T-helper 2 cell treated with Interferon-gamma antibody and Interleukin-4, amounts not matched to agents 100 ng/mL and 5 ng/mL, for 36 hours (primary cell): ENCODE measurements at regions not wholly inside any gene's neighbourhood (a gene's known extent, or its start where the extent isn't known, plus 50 kb on each side); places are given as distances from the start of the nearest gene placed in this dataset.
"Not testable (repeated sequence)": the region's sequence is repeated elsewhere in the genome, so short reads cannot be mapped to it uniquely, and the experiment has no call there.

Experiments used
- intact Hi-C: fragments of 100-400 bp; cut with micrococcal nuclease; formaldehyde crosslinking; loops from one replicate; pipeline ENCODE4 v1.15.1; 2023

DNA sequence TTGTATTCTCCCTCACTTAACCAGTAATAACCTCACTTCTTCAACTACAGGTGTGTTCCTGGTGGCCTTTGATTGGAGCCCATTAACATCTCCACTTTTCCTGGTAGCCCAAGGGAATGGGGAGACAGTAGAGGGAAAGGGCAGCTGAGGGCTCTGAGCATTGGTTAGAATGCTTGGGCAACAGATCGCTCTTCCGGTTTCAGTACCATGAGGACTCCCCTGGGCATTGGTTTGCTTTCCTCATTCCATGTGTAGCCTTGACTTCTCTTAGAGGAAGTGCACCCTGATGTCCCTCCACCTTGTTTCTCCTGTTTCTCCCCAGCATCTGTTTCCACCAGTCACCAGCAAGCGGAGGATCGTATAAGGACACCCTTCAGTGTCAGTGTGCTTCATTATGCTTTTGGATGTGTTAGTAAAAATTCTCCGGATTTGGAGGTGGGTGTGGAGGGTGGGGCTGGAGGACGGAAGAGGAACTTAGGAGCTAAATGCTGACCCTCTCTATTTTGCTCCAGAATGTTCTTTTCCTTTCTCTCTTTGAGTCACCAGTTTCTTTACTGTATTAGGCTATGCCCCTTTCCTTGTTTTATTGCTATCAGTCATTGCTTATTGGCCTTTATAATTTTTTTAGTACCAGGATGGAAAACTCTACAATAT lies 50.6 kb upstream of the ZNG1B start:
- intact Hi-C loops: not testable (repeated sequence)

DNA sequence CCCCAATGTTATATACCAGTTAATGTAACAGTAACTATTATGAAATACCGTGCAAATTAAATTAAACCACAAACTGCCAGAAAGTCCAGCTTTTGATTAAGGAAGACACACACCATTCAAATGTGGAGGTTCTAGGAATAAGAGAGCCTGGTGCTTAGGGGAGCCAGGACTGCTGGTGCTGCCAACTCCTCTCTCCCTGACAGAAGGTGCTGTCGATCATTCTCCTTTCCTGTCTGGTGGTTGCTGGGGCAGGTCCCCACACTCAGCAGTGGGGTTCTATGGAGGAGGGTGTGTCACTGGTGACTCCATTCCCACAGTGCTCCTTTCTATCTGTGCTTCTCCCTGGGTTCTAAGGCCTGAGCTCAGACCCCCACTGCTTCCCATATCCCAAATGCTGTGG lies 57.9 kb upstream of the ZNG1B start:
- intact Hi-C loops: not testable (repeated sequence)

GRCh38 chr2:113376913-113377445 lies 60.5 kb upstream of the ZNG1B start:
- intact Hi-C loops: no loop called here

- intact Hi-C loops: no loop called here
Observed at GRCh38 chr2:113376253-113376912, 61.1 kb upstream of the ZNG1B start.

DNA sequence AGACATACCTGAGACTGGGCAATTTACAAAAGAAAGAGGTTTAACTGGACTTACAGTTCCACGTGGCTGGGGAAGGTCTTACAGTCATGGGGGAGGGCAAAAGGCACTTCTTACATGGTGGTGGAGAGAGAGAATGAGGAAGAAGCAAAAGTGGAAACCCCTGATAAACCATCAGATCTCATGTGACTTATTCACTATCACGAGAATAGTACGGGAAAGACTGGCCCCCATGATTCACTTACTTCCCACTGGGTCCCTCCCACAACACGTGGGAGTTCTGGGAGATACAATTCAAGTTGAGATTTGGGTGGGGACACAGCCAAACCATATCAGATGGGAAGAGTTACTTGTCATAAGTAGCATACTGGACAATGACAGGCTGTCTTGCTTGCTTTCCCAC lies 62.6 kb upstream of the ZNG1B start:
- intact Hi-C loops: loop anchor here (5.0 kb wide), 1 partner anchor 293 kb away; no protein-coding TSS in a partner anchor

DNA sequence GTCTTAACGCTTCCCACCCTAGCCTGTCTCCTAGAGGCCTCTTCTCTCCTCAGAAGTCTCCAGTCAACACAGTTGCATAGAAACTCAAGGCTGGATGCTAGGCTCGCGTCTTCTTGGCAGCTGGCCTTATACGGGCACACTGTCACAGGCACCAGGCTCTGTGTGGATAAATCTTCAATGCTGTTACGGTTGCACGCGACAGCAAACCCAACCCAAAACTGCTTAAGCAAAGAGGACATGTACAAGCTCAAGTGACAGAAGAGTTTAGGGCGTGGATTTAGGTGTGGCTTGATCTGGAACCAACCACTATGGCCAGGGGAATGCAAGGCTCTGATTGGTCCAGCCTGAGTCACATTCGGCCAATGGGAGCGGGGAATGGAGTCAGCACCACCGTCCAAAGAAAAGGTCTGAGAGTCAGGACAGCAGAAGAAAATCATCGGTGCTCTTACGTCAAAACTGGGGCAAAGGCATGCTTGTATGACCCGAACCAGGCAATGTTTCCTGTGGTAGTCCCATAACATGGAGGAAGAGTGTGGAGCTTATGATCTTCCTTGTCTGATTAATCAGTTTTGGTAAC lies 65.1 kb upstream of the ZNG1B start:
- intact Hi-C loops: loop anchor here (5.0 kb wide), 1 partner anchor 290 kb away; no protein-coding TSS in a partner anchor

DNA sequence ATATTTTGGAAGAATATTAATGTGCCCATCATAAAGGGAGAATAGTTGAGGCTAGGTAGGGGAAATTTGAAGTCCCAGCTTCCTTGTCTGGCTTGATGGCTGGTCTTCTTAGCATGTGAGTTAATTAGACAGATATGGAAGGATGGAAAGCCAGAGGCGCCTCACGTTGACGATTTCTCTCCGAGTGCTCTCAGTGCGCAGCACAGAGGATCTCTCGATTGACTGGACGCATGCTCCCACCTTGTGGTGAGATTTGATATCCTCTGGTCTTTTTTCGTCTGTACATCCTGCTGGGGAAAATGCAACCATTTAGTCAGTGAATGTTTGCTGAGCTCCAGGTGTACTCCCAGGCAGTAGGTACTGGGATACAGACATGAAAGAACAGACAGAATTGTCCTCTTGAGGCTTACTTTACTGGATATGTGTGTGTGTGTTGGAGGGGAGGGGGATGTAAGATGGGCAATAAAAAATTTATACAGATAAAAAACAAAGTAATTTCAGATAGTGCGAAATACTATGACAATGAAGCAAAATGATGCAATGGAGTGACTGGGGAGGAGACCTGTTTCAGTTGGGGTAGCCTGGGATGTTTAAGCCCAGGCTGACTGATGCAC lies 66.9 kb upstream of the ZNG1B start:
- intact Hi-C loops: loop anchor here (1.0 to 5.0 kb wide), 5 partner anchors 72 to 288 kb away; no protein-coding TSS in a partner anchor

GRCh38 chr2:113370030-113370429 lies 67.5 kb upstream of the ZNG1B start:
- intact Hi-C loops: loop anchor here (1.0 to 5.0 kb wide), 5 partner anchors 71 to 288 kb away; no protein-coding TSS in a partner anchor

GRCh38 chr2:113368581-113368980 lies 68.9 kb upstream of the ZNG1B start:
- intact Hi-C loops: not testable (repeated sequence)

GRCh38 chr2:113366821-113367220 lies 70.7 kb upstream of the ZNG1B start:
- intact Hi-C loops: not testable (repeated sequence)

DNA sequence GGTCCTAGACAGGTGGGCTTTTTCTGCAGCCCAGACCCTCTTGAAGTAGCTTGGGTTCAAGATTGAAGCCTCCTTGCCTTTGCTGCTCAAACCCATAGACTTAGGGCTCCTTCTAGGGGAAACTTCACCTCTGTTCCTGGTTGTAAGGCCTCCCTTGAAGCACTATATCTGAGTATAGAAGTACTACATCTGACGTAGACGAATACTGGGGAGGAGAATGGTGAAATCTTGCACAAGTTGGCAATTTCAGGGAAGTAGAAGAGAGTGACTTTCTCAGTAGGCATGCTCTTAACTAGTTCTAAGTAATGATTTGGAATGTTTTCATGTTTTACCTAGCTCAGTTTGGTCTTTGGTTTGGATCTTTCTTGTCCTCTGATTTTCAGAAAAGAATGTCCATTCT lies 71.7 kb upstream of the ZNG1B start:
- intact Hi-C loops: not testable (repeated sequence)

- intact Hi-C loops: not testable (repeated sequence)
Observed at GRCh38 chr2:113365290-113365689, 72.2 kb upstream of the ZNG1B start.

DNA sequence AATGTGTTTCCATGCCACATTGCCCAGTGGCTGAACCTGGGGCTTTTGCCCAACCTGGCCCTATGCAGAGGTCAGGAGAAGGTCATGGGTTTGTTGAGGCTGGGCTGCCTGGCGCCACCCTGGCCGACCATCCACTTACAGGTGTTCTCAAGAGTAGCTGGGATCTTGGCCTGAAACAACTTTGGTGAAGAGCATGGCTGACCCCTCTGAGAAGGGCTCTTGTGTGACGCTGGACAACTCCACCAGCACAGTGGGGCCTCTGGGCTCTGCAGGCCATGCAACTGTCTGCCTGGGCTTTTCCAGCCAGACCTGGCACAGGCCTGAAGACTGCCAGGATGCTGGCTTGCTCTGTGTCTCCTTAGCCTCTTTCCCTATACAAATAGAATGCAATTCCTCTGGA lies 76.4 kb upstream of the ZNG1B start:
- intact Hi-C loops: no loop called here

DNA sequence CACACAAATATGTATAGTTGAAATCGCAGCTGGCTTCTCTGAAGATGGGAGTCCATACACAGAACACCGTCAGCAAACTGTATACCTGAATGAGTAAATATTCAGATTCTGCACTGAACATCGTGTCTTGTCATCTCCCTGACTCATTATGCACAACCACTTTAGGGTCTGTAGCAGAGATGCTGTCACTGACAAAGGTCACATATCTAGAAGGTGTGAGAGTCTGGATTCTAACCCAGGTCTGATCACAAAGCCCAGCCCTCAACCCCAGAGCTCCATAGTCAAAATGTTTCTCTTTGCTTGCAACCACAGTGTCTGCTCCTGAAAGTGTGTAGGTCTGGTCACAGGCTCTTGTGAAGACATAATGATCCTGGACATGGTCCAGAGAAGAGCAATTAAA lies 78.3 kb upstream of the PAX8 start:
- intact Hi-C loops: no loop called here

- intact Hi-C loops: not testable (repeated sequence)
Observed at GRCh38 chr2:113356284-113356683, 77.6 kb upstream of the PAX8 start.

- intact Hi-C loops: not testable (repeated sequence)
Observed at GRCh38 chr2:113355339-113356015, 76.8 kb upstream of the PAX8 start.

DNA sequence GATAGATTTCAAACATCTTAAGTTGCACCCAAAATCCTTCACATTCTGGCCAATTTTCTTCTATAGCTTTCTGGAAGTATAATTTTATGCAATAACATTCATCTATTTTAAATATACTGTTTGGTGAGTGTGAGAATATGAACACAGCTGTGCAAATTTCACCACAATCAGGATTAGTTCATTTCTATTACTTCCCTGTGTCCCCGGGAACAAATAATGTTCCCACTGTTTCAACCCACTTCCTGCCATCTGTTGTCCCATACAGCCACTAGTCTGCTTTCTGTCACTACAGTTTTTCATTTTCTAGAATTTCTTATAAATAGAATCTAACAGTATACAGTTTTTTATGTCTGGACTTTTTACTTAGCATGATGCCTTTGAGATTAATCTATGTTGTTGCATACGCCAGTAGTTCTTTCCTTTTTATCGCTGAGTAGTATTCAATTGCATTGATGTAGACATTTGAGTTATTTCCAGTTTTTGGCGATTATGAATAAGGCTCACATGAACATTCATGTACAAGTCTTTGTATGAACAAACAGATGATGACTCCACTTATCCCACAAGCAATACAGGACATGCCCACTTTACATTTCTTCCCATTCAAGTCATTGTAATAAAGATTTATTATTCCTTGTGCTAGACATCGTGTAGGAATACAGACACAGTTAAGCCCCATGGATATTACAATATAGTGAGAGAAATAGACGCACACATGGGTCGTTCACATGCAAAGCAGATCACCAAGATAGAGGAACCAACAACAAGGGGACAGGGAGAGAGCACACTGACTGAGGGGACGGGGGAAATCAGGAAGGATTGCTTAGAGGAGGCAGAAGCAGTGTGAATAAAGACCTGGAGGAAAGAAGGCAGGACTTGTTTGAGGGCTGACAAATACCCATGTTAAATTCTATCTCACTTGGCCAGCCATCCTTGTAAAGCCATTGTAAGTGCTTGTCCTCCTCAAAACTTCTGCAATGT lies 72.9 kb upstream of the PAX8 start:
- intact Hi-C loops: no loop called here

GRCh38 chr2:113343800-113344199 lies 65.1 kb upstream of the PAX8 start:
- intact Hi-C loops: not testable (repeated sequence)

DNA sequence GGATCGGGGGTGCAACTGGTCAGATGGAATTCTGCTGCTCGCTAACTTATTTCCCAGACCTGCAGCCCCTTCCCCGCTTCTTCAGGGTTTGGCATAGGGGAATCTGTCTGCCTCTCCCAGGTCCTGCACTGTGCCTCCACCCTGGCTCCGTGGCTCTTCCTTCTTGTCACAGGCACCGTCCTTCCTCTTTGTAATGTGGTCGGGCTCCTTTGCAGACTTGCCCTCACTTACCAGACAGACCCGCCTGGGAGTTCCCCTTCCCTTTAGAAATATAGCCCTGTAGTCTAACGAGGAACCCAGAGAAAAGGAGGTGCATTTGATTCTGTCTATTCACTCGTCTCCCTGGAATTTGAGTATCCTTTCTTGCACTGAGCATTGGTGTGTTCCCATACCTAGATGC lies 63.9 kb upstream of the PAX8 start:
- intact Hi-C loops: no loop called here

- intact Hi-C loops: not testable (repeated sequence)
Observed at GRCh38 chr2:113341870-113342253, 63.1 kb upstream of the PAX8 start.
